Lower leg skin (tissue), 4 donors: ENCODE measurements at regions not wholly inside any gene's neighbourhood (a gene's known extent, or its start where the extent isn't known, plus 50 kb on each side); places are given as distances from the start of the nearest gene placed in this dataset.

Experiments used
- DNase-seq, 2 donors: peaks; one replicate each; pipeline ENCODE4 v3.0.0-alpha.2; 2019; ENCODE audit warnings: low spot score in 2 of 2
- H3K4me3 ChIP-seq: fragments of 200-600 bp; sonication (generic); 2 replicates; pipeline ENCODE4 v1.5.1; 2017; ENCODE audit warnings: mild to moderate bottlenecking, low read depth; ENCODE audit not compliant: poor library complexity, severe bottlenecking
- CTCF ChIP-seq, 3 donors: fragments of 450-650 bp; IDR thresholded peaks; one replicate each; pipeline ENCODE4 v1.5.1; 2016; ENCODE audit warnings: antibody characterized with exemption in 3 of 3, mild to moderate bottlenecking in 3 of 3, moderate library complexity in 2 of 3
- POLR2A ChIP-seq, 2 donors: fragments of 450-650 bp; IDR thresholded peaks; one replicate each; pipeline ENCODE4 v1.6.1; 2016 to 2017; ENCODE audit warnings: antibody characterized with exemption in 2 of 2, mild to moderate bottlenecking in 1 of 2, moderate library complexity in 1 of 2
- WGBS, 2 donors: methylation state at CpG; one replicate each; pipeline ENCODE4 v1.1.5; 2018; 5-methylcytosine and 5-hydroxymethylcytosine counted together
- intact Hi-C: fragments of 100-400 bp; cut with DNase I; formaldehyde crosslinking; loops from one replicate; pipeline ENCODE4 v1.15.0; 2023; ENCODE audit warnings: low total_unique reads

DNA sequence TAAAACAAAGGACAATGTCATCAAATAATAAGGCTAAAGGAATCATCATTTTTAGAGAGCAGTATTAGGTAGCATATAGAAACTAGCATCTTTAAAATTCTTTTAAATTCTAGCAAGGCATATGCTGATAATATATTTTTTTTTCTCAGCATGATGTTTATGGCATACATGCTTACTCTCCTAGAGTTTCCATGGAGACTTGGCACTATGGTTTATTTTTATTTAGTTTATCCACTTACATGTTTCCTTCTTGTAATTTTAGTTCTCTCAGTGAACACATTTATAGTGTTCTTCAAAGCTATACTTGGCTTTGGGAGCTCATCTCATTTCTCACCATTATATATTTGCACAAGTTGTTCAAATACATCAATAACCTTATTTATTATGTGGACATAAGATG lies 413.8 kb upstream of the LINC00305 start:
- no peak for DNase-seq
- intact Hi-C loops: no loop called here
- no peak overlapping the region for H3K4me3 ChIP-seq
- TF ChIP-seq POLR2A (IDR thresholded peaks at IDR 0.05): no peak
- TF ChIP-seq CTCF (IDR thresholded peaks at IDR 0.05): no peak

DNA sequence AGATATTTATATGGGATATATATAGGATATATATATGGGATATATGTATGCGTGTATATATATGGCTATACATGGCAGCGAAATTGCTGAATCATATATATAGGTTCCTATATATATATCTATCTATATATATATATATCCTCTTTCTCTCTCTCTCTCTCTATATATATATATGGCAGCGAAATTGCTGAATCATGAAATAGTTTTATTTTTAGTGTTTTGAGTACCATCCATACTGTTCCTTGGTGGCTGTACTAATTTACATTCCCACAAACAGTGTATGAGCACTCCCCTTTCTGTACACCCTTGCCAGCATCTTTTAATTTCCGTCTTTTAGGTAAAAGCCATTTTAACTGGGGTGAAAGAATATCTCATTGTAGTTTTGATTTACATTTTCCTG lies 397.6 kb upstream of the LINC00305 start:
- DNase-seq: no peak
- H3K4me3 ChIP-seq: no peak overlapping the region
- intact Hi-C loops: no loop called here
- TF ChIP-seq POLR2A (IDR thresholded peaks at IDR 0.05): no peak
- TF ChIP-seq CTCF (IDR thresholded peaks at IDR 0.05): no peak
- WGBS, 2 donors: 68 to 90% methylated on average over 4 of the region's 4 CpGs

- TF ChIP-seq CTCF (IDR thresholded peaks at IDR 0.05): no peak
- TF ChIP-seq POLR2A (IDR thresholded peaks at IDR 0.05): no peak
- 68 to 79% methylated on average over 1 of the region's 1 CpG for WGBS, 2 donors
- no peak for DNase-seq
- H3K4me3 ChIP-seq: no peak overlapping the region
- intact Hi-C loops: no loop called here
These were observed 391.0 kb upstream of the LINC00305 start for GRCh38 chr18:64539847-64540246.

- no peak overlapping the region for H3K4me3 ChIP-seq
- no peak for TF ChIP-seq POLR2A (IDR thresholded peaks at IDR 0.05)
- TF ChIP-seq CTCF (IDR thresholded peaks at IDR 0.05): no peak
- WGBS, 2 donors: 80 to 90% methylated on average over 3 of the region's 3 CpGs
- intact Hi-C loops: no loop called here
- DNase-seq: no peak
These were observed 379.8 kb upstream of the LINC00305 start for GRCh38 chr18:64528646-64529045.

- WGBS, 2 donors: 70 to 77% methylated on average over 2 of the region's 2 CpGs
- TF ChIP-seq POLR2A (IDR thresholded peaks at IDR 0.05) (no peak), CTCF (IDR thresholded peaks at IDR 0.05) (no peak)
- intact Hi-C loops: no loop called here
- no peak overlapping the region for H3K4me3 ChIP-seq
- no peak for DNase-seq
These were observed 370.3 kb upstream of the LINC00305 start for GRCh38 chr18:64519201-64519600.

GRCh38 chr18:64518191-64518590 lies 369.3 kb upstream of the LINC00305 start:
- DNase-seq: no peak
- intact Hi-C loops: no loop called here
- no peak overlapping the region for H3K4me3 ChIP-seq
- TF ChIP-seq CTCF (IDR thresholded peaks at IDR 0.05) (no peak), POLR2A (IDR thresholded peaks at IDR 0.05) (no peak)
- WGBS, 2 donors: 41 to 53% methylated on average over 2 of the region's 2 CpGs
